Neural progenitor cell (in vitro differentiated cells): ENCODE measurements at regions not wholly inside any gene's neighbourhood (a gene's known extent, or its start where the extent isn't known, plus 50 kb on each side); places are given as distances from the start of the nearest gene placed in this dataset.

ENCODE experiments used
- DNase-seq: peaks from one replicate; pipeline ENCODE4 v3.0.0-alpha.2; 2016; ENCODE audit warnings: low spot score
- H2AFZ ChIP-seq: fragments of 200-600 bp; sonication (generic); replicated peaks from 2 replicates; pipeline ENCODE4 v1.6.1; 2016; ENCODE audit warnings: antibody characterized with exemption
- H3F3A ChIP-seq: fragments of 200-600 bp; sonication (generic); 2 replicates; pipeline ENCODE4 v1.6.1; 2016; ENCODE audit warnings: antibody characterized with exemption, low read depth
- H3K27ac ChIP-seq: fragments of 200-600 bp; sonication (generic); 2 replicates; pipeline ENCODE4 v1.5.1; 2016; ENCODE audit warnings: mild to moderate bottlenecking
- H3K27me3 ChIP-seq: fragments of 200-600 bp; sonication (generic); 2 replicates; pipeline ENCODE4 v1.6.1; 2016; ENCODE audit warnings: mild to moderate bottlenecking, moderate library complexity
- H3K36me3 ChIP-seq: fragments of 200-600 bp; sonication (generic); 2 replicates; pipeline ENCODE4 v1.5.1; 2016
- H3K4me1 ChIP-seq: fragments of 200-600 bp; sonication (generic); 2 replicates; pipeline ENCODE4 v1.6.1; 2016; ENCODE audit warnings: mixed run types
- H3K4me2 ChIP-seq: fragments of 200-600 bp; sonication (generic); 2 replicates; pipeline ENCODE4 v1.6.1; 2016
- H3K4me3 ChIP-seq: fragments of 200-600 bp; sonication (generic); 2 replicates; pipeline ENCODE4 v1.5.1; 2016
- H3K79me2 ChIP-seq: fragments of 200-600 bp; sonication (generic); 2 replicates; pipeline ENCODE4 v1.6.1; 2016; ENCODE audit warnings: low read depth
- H3K9ac ChIP-seq: fragments of 200-600 bp; sonication (generic); 2 replicates; pipeline ENCODE4 v1.6.1; 2016
- H3K9me3 ChIP-seq: fragments of 200-600 bp; sonication (generic); 2 replicates; pipeline ENCODE4 v1.5.1; 2016; ENCODE audit warnings: low read depth
- H4K20me1 ChIP-seq: fragments of 200-600 bp; sonication (generic); 2 replicates; pipeline ENCODE4 v1.6.1; 2016; ENCODE audit warnings: low read depth
- H3K27ac Mint-ChIP-seq: 3 replicates; pipeline ENCODE4 v1.8.0; 2021; ENCODE audit warnings: mixed read lengths
- H3K27me3 Mint-ChIP-seq: 2 replicates; pipeline ENCODE4 v1.8.0; 2022; ENCODE audit warnings: low read depth, mild to moderate bottlenecking, inconsistent platforms, moderate library complexity, mixed read lengths; ENCODE audit not compliant: insufficient read depth
- H3K36me3 Mint-ChIP-seq: 3 replicates; pipeline ENCODE4 v1.8.0; 2021; ENCODE audit warnings: mixed read lengths
- H3K4me1 Mint-ChIP-seq: 3 replicates; pipeline ENCODE4 v1.8.0; 2021; ENCODE audit warnings: mixed read lengths
- H3K4me3 Mint-ChIP-seq: 3 replicates; pipeline ENCODE4 v1.8.0; 2021; ENCODE audit warnings: mild to moderate bottlenecking, moderate library complexity, mixed read lengths
- H3K9me3 Mint-ChIP-seq: 3 replicates; pipeline ENCODE4 v1.8.0; 2020; ENCODE audit warnings: mixed read lengths
- EZH2 ChIP-seq: fragments of 200-600 bp; sonication (generic); IDR thresholded peaks from 2 replicates; pipeline ENCODE4 v1.6.1; 2017; ENCODE audit warnings: antibody characterized with exemption, mild to moderate bottlenecking, moderate library complexity
- EZH2phosphoT487 ChIP-seq: fragments of 200-600 bp; sonication (generic); IDR thresholded peaks from 2 replicates; pipeline ENCODE4 v1.6.1; 2017; ENCODE audit warnings: antibody characterized with exemption
- TF ChIP-seq, protein P1 (sequence below): fragments of 200-600 bp; sonication (generic); IDR thresholded peaks from 2 replicates; pipeline ENCODE4 v1.5.1; 2017; ENCODE audit warnings: antibody characterized with exemption, mild to moderate bottlenecking

DNA sequence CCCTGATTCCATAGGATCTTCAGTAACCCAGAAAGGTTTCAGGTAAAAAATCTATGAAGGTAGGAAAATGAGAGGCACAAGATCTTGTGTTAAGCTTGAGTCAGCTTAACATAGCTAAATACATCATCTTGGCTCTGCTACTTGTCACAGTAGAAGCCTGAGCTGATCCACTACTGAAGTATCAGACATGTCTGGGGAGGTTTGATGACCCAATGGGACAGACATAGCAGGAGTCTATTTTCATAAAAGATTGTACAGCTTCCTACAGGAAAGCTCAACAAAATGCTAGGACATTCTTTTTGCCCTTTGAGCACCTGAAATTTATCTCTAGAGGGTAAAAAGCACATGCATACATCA is 84.3 kb upstream of the FSHR start:
- Mint-ChIP-seq H3K27ac (no peak overlapping the region), H3K9me3 (no peaks in the 10 kb centered on the region), H3K27me3 (no peaks in the 10 kb centered on the region), H3K4me1 (no peaks in the 10 kb centered on the region), H3K36me3 (no peaks in the 10 kb centered on the region), H3K4me3 (no peak overlapping the region)
- Histone ChIP-seq H3K9ac (no peak overlapping the region), H3K4me2 (no peak overlapping the region), H3K9me3 (no peaks in the 10 kb centered on the region), H2AFZ (no peak overlapping the region), H4K20me1 (no peaks in the 10 kb centered on the region), H3K36me3 (no peaks in the 10 kb centered on the region), H3K4me1 (no peaks in the 10 kb centered on the region), H3K27ac (no peak overlapping the region), H3F3A (no peaks in the 10 kb centered on the region), H3K4me3 (no peak overlapping the region), H3K79me2 (no peaks in the 10 kb centered on the region), H3K27me3 (no peaks in the 10 kb centered on the region)
- TF ChIP-seq, protein P1, sequence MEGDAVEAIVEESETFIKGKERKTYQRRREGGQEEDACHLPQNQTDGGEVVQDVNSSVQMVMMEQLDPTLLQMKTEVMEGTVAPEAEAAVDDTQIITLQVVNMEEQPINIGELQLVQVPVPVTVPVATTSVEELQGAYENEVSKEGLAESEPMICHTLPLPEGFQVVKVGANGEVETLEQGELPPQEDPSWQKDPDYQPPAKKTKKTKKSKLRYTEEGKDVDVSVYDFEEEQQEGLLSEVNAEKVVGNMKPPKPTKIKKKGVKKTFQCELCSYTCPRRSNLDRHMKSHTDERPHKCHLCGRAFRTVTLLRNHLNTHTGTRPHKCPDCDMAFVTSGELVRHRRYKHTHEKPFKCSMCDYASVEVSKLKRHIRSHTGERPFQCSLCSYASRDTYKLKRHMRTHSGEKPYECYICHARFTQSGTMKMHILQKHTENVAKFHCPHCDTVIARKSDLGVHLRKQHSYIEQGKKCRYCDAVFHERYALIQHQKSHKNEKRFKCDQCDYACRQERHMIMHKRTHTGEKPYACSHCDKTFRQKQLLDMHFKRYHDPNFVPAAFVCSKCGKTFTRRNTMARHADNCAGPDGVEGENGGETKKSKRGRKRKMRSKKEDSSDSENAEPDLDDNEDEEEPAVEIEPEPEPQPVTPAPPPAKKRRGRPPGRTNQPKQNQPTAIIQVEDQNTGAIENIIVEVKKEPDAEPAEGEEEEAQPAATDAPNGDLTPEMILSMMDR: no peak
- TF ChIP-seq EZH2 (no peak), EZH2phosphoT487 (no peak)
- no peak for DNase-seq

DNA sequence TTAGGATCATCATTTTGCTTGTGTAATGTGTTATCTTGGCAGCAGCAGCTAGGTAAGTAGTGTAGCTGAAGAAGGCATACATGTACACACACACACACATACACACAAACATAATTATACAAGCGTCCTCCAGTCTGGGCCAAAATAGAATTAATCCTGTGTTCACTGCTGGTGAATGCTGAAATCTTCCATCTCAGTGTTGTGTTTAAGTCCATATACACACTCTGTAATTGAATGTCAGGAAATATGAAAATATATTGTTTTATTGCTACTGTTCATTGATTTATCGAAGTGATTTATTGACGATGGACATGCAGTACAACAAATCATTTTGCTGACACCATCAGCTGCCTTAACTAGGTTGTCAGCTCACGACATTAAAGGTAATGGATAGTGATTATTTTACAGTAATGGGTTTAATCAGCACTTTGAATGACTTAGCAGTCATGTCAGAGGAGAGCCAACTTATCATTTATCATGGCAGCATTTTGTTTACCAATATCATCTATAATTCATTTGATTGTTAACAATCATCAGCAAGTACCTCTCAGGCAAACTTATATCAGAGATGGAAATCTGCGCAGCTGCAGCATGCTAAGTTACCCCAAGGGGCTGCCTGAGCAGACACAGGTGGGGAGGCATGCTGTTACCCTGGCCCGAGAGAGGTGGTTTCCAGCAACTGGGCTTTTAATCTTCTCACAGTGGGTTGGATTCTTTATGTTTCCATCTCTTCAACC is 83.7 kb upstream of the FSHR start:
- Histone ChIP-seq H3F3A (no peaks in the 10 kb centered on the region), H4K20me1 (no peaks in the 10 kb centered on the region), H3K4me3 (no peak overlapping the region), H2AFZ (no peak overlapping the region), H3K79me2 (no peaks in the 10 kb centered on the region), H3K4me2 (no peak overlapping the region), H3K27me3 (no peaks in the 10 kb centered on the region), H3K4me1 (no peaks in the 10 kb centered on the region), H3K9ac (no peak overlapping the region), H3K9me3 (no peaks in the 10 kb centered on the region), H3K27ac (no peak overlapping the region), H3K36me3 (no peaks in the 10 kb centered on the region)
- no peak overlapping the region for H3K4me3 Mint-ChIP-seq
- H3K4me1 Mint-ChIP-seq: no peaks in the 10 kb centered on the region
- no peak for TF ChIP-seq EZH2phosphoT487
- no peaks in the 10 kb centered on the region for H3K27me3 Mint-ChIP-seq
- H3K27ac Mint-ChIP-seq: no peak overlapping the region
- H3K9me3 Mint-ChIP-seq: no peaks in the 10 kb centered on the region
- DNase-seq: no peak
- no peaks in the 10 kb centered on the region for H3K36me3 Mint-ChIP-seq

DNA sequence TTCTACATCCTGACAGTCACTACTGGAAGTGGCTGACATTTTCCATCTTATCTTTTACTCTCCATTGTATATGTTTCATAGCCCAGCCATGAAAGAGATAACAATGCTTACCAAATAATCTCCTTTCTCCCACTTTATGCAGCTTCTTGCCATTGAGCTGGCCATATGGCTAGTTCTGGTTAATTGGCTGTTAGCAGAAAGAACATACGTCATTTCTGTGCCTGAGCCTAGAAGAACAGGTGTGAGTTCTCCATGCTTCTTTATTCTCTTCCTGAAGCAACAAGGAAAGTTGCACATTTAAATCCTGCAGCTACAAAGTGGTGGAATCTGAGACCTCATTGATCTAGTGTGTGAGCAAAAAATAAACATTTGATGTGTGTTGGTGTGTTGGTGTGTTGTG is 82.0 kb upstream of the FSHR start:
- H3K4me1 ChIP-seq: no peaks in the 10 kb centered on the region
- H3K27ac ChIP-seq: no peak overlapping the region

DNA sequence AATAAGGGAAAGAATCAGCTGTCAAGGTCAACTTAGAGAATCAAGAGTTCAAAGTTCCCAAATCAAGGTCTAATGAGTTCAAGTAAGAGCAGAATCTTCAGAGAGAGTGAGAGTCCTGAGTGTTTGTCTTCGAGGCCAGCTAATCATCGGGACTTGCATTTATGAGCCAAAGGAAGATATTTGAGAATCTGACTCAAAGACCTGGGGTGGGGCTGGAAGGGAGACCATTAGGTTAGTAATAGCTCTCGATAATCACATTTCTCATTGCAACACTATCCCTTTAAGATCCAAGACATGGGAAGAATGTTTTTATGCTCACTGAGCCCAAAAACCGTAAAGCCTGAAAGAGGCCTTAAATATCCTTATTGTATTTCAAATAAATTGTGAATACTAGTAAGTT is 72.0 kb upstream of the FSHR start:
- no peak overlapping the region for H2AFZ ChIP-seq

More for the DNA sequence above, 82.0 kb upstream of the FSHR start:
- H3K9me3 Mint-ChIP-seq: peaks cover 8% of the 10 kb centered on the region
- Histone ChIP-seq H3K9ac (no peak overlapping the region), H2AFZ (no peak overlapping the region), H3K4me3 (no peak overlapping the region), H3F3A (no peaks in the 10 kb centered on the region), H3K27me3 (no peaks in the 10 kb centered on the region), H3K79me2 (no peaks in the 10 kb centered on the region), H3K4me2 (no peak overlapping the region), H3K9me3 (no peaks in the 10 kb centered on the region), H3K36me3 (no peaks in the 10 kb centered on the region), H4K20me1 (no peaks in the 10 kb centered on the region)
- no peak overlapping the region for H3K4me3 Mint-ChIP-seq
- H3K27me3 Mint-ChIP-seq: no peaks in the 10 kb centered on the region
- no peak for DNase-seq
- no peaks in the 10 kb centered on the region for H3K36me3 Mint-ChIP-seq
- no peaks in the 10 kb centered on the region for H3K4me1 Mint-ChIP-seq
- H3K27ac Mint-ChIP-seq: no peak overlapping the region
- TF ChIP-seq EZH2: no peak
- TF ChIP-seq, protein P1: no peak
- no peak for TF ChIP-seq EZH2phosphoT487

More for the DNA sequence above, 72.0 kb upstream of the FSHR start:
- H3K4me3 Mint-ChIP-seq: no peak overlapping the region
- no peak overlapping the region for H3K27ac ChIP-seq
- no peaks in the 10 kb centered on the region for H3K9me3 Mint-ChIP-seq
- no peaks in the 10 kb centered on the region for H3K4me1 ChIP-seq
- H3K4me1 Mint-ChIP-seq: no peaks in the 10 kb centered on the region
- DNase-seq: no peak
- no peaks in the 10 kb centered on the region for H3K36me3 Mint-ChIP-seq
- H3K4me3 ChIP-seq: no peak overlapping the region
- H3K9me3 ChIP-seq: no peaks in the 10 kb centered on the region
- no peak for TF ChIP-seq EZH2phosphoT487
- TF ChIP-seq, protein P1: no peak
- H3K9ac ChIP-seq: no peak overlapping the region
- H3K27me3 ChIP-seq: no peaks in the 10 kb centered on the region
- H3K79me2 ChIP-seq: no peaks in the 10 kb centered on the region
- H3K36me3 ChIP-seq: no peaks in the 10 kb centered on the region
- H3F3A ChIP-seq: no peaks in the 10 kb centered on the region
- H4K20me1 ChIP-seq: no peaks in the 10 kb centered on the region
- no peak overlapping the region for H3K4me2 ChIP-seq
- no peaks in the 10 kb centered on the region for H3K27me3 Mint-ChIP-seq
- H3K27ac Mint-ChIP-seq: no peak overlapping the region
